KMS-11 (cell line): ENCODE measurements at regions not wholly inside any gene's neighbourhood (a gene's known extent, or its start where the extent isn't known, plus 50 kb on each side); places are given as distances from the start of the nearest gene placed in this dataset.
"Not testable (repeated sequence)": the region's sequence is repeated elsewhere in the genome, so short reads cannot be mapped to it uniquely, and the experiment has no call there.

Source experiments
- H2AFZ ChIP-seq: fragments of 200-600 bp; sonication (generic); 2 replicates; pipeline ENCODE4 v1.6.1; 2016; ENCODE audit warnings: antibody characterized with exemption, mixed run types, low read depth
- H3K27ac ChIP-seq: fragments of 200-600 bp; sonication (generic); 2 replicates; pipeline ENCODE4 v1.6.1; 2016; ENCODE audit warnings: mild to moderate bottlenecking, mixed run types
- H3K27me3 ChIP-seq: fragments of 200-600 bp; sonication (generic); 2 replicates; pipeline ENCODE4 v1.6.1; 2017; ENCODE audit warnings: mild to moderate bottlenecking, low read depth, mixed run types, moderate library complexity; ENCODE audit not compliant: insufficient read depth
- H3K36me3 ChIP-seq: fragments of 200-600 bp; sonication (generic); 2 replicates; pipeline ENCODE4 v1.6.1; 2017; ENCODE audit warnings: mild to moderate bottlenecking, mixed run types; ENCODE audit not compliant: insufficient read depth
- H3K4me1 ChIP-seq: fragments of 200-600 bp; sonication (generic); 2 replicates; pipeline ENCODE4 v1.6.1; 2016; ENCODE audit warnings: mild to moderate bottlenecking, low read depth, mixed run types; ENCODE audit not compliant: poor library complexity, severe bottlenecking
- H3K4me2 ChIP-seq: fragments of 200-600 bp; sonication (generic); 2 replicates; pipeline ENCODE4 v1.7.0; 2016; ENCODE audit warnings: mild to moderate bottlenecking, mixed run types
- H3K4me3 ChIP-seq: fragments of 200-600 bp; sonication (generic); IDR thresholded peaks from 2 replicates; pipeline ENCODE4 v1.6.1; 2017; ENCODE audit warnings: low read depth, low read length, mixed read lengths; ENCODE audit not compliant: insufficient read depth
- H3K79me2 ChIP-seq: fragments of 200-600 bp; sonication (generic); 2 replicates; pipeline ENCODE4 v1.6.1; 2016; ENCODE audit warnings: low read depth, mixed run types; ENCODE audit not compliant: insufficient read depth
- H3K9ac ChIP-seq: fragments of 200-600 bp; sonication (generic); 2 replicates; pipeline ENCODE4 v1.6.1; 2016; ENCODE audit warnings: mild to moderate bottlenecking, mixed run types
- H4K20me1 ChIP-seq: fragments of 200-600 bp; sonication (generic); 2 replicates; pipeline ENCODE4 v1.6.1; 2016; ENCODE audit warnings: mild to moderate bottlenecking, mixed run types; ENCODE audit not compliant: insufficient read depth
- TF ChIP-seq, protein P1 (sequence below): fragments of 200-600 bp; sonication (generic); conservative IDR thresholded peaks from 2 replicates; pipeline ENCODE4 v1.6.1; 2017; ENCODE audit warnings: low read depth, mild to moderate bottlenecking, antibody characterized with exemption, low read length, moderate library complexity, mixed read lengths

DNA sequence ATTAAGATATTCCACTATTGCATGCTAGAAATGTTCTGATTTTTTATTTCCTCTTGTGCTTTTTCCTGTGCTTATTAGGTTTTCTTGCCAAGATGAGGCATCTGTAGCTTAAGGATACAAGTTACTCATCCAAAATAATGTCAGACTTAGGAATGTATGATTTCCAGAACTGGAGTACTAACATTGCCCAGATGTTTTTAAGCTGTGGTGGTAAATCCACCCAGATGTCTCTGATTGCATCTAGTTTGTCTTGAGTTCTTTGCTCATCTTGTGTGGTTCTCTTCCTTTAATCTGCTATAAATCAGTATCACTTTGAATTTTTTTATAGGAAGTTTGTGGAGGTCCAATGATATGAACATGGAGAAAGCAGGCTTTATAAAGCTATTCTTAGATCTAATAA is 337.5 kb upstream of the ZNF608 start:
- Histone ChIP-seq H3K36me3 (no peaks in the 10 kb centered on the region), H3K79me2 (no peaks in the 10 kb centered on the region), H3K27me3 (no peaks in the 10 kb centered on the region), H4K20me1 (no peaks in the 10 kb centered on the region), H3K4me1 (no peaks in the 10 kb centered on the region), H2AFZ (no peak overlapping the region), H3K4me2 (no peak overlapping the region), H3K27ac (no peak overlapping the region), H3K4me3 (no peak overlapping the region), H3K9ac (no peak overlapping the region)
- TF ChIP-seq, protein P1, sequence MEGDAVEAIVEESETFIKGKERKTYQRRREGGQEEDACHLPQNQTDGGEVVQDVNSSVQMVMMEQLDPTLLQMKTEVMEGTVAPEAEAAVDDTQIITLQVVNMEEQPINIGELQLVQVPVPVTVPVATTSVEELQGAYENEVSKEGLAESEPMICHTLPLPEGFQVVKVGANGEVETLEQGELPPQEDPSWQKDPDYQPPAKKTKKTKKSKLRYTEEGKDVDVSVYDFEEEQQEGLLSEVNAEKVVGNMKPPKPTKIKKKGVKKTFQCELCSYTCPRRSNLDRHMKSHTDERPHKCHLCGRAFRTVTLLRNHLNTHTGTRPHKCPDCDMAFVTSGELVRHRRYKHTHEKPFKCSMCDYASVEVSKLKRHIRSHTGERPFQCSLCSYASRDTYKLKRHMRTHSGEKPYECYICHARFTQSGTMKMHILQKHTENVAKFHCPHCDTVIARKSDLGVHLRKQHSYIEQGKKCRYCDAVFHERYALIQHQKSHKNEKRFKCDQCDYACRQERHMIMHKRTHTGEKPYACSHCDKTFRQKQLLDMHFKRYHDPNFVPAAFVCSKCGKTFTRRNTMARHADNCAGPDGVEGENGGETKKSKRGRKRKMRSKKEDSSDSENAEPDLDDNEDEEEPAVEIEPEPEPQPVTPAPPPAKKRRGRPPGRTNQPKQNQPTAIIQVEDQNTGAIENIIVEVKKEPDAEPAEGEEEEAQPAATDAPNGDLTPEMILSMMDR: no peak

GRCh38 chr5:125085797-125086505 is 339.5 kb upstream of the ZNF608 start:
- Histone ChIP-seq H3K4me1 (no peaks in the 10 kb centered on the region), H2AFZ (no peak overlapping the region), H3K9ac (no peak overlapping the region), H3K79me2 (no peaks in the 10 kb centered on the region), H3K4me2 (no peak overlapping the region), H3K27me3 (no peaks in the 10 kb centered on the region), H4K20me1 (no peaks in the 10 kb centered on the region), H3K27ac (no peak overlapping the region), H3K4me3 (no peak overlapping the region), H3K36me3 (no peaks in the 10 kb centered on the region)
- TF ChIP-seq, protein P1: no peak

DNA sequence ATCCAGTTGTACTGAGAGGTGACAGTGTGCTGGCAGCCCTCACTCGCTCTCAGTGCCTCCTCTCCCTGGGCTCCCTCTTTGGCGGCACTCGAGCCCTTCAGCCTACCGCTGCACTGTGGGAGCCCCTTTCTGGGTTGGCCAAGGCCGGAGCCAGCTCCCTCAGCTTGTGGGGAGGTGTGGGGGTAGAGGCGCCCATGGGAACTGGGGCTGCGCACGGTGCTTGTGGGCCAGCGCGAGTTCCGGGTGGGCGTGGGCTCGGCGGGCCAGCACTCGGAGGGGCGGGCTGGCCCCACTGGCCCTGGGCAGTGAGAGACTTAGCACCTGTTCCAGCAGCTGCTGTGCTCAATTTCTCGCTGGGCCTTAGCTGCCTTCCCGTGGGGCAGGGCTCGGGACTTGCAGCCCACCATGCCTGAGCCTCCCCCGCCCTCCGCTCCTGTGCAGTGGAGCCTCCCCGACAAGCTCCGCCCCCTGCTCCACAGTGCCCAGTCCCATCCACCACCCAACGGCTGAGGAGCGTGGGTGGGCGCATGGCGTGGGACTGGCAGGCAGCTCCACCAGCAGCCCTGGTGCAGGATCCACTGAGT is 342.2 kb upstream of the ZNF608 start:
- Histone ChIP-seq H3K4me1 (no peaks in the 10 kb centered on the region), H3K9ac (no peak overlapping the region), H3K36me3 (no peaks in the 10 kb centered on the region), H3K79me2 (no peaks in the 10 kb centered on the region), H3K4me2 (no peak overlapping the region), H4K20me1 (no peaks in the 10 kb centered on the region), H3K27me3 (no peaks in the 10 kb centered on the region), H2AFZ (no peak overlapping the region), H3K27ac (no peak overlapping the region), H3K4me3 (no peak overlapping the region)
- TF ChIP-seq, protein P1: no peak

GRCh38 chr5:125092138-125092537 is 345.7 kb upstream of the ZNF608 start:
- H3K4me1 ChIP-seq, H3K4me2 ChIP-seq, H3K36me3 ChIP-seq, H2AFZ ChIP-seq, H3K27ac ChIP-seq, H3K4me3 ChIP-seq, H3K9ac ChIP-seq, H3K27me3 ChIP-seq, H3K79me2 ChIP-seq, H4K20me1 ChIP-seq: not testable (repeated sequence)

GRCh38 chr5:125093776-125094175 is 347.3 kb upstream of the ZNF608 start:
- H2AFZ ChIP-seq: no peak overlapping the region
- no peak overlapping the region for H3K4me2 ChIP-seq

More at GRCh38 chr5:125093776-125094175, 347.3 kb upstream of the ZNF608 start:
- H3K27me3 ChIP-seq: no peaks in the 10 kb centered on the region
- no peak overlapping the region for H3K27ac ChIP-seq
- TF ChIP-seq, protein P1: no peak
- no peak overlapping the region for H3K4me3 ChIP-seq
- no peaks in the 10 kb centered on the region for H3K4me1 ChIP-seq
- no peaks in the 10 kb centered on the region for H3K79me2 ChIP-seq
- H3K36me3 ChIP-seq: no peaks in the 10 kb centered on the region
- no peak overlapping the region for H3K9ac ChIP-seq
- no peaks in the 10 kb centered on the region for H4K20me1 ChIP-seq
